IgD-negative memory B cell (primary cell): ENCODE measurements at regions not wholly inside any gene's neighbourhood (a gene's known extent, or its start where the extent isn't known, plus 50 kb on each side); places are given as distances from the start of the nearest gene placed in this dataset.
"Not testable (repeated sequence)": the region's sequence is repeated elsewhere in the genome, so short reads cannot be mapped to it uniquely, and the experiment has no call there.

ENCODE experiments used
- H3K27ac Mint-ChIP-seq, 3 donors: one replicate each; pipeline ENCODE4 v1.8.0; 2020 to 2022; ENCODE audit warnings: mild to moderate bottlenecking in 3 of 3, mixed read lengths in 3 of 3, moderate library complexity in 1 of 3
- H3K27me3 Mint-ChIP-seq: one replicate; pipeline ENCODE4 v1.8.0; 2021; ENCODE audit warnings: mixed read lengths
- H3K36me3 Mint-ChIP-seq: one replicate; pipeline ENCODE4 v1.8.0; 2020; ENCODE audit warnings: mild to moderate bottlenecking, mixed read lengths
- H3K4me1 Mint-ChIP-seq, 3 donors: one replicate each; pipeline ENCODE4 v1.8.0; 2020 to 2022; ENCODE audit warnings: mixed read lengths in 3 of 3, mild to moderate bottlenecking in 1 of 3
- H3K4me3 Mint-ChIP-seq, 4 donors: one replicate each; pipeline ENCODE4 v1.8.0; 2020 to 2022; ENCODE audit warnings: mild to moderate bottlenecking in 4 of 4, mixed read lengths in 4 of 4, moderate library complexity in 3 of 4
- H3K9me3 Mint-ChIP-seq, 3 donors: one replicate each; pipeline ENCODE4 v1.8.0; 2020 to 2021; ENCODE audit warnings: mixed read lengths in 3 of 3, mild to moderate bottlenecking in 1 of 3

DNA sequence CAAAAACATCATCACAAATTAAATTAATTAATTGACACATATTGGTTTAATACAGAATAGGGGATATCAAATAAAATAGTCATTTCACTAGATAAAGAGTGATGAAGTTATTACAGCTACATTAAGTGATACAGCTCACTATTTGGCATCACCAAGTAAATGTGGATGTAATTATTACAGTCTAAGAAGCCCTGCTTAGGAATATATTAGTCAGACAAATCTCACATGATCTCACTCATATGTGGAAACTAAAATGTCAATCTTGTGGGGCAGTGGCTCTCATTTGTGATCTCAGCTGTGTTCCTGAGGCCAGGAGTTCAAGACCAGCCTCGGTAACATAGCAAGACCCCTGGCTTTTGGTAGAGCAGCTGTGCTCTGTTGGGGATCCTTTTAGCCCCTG is 233.4 kb upstream of the RGMB start:
- H3K4me1 Mint-ChIP-seq, result no peaks in the 10 kb centered on the region
- no peak overlapping the region for H3K4me3 Mint-ChIP-seq
- peaks cover 2 to 14% (median 6%) of the 10 kb centered on the region in 3 donors for H3K9me3 Mint-ChIP-seq
- no peaks in the 10 kb centered on the region for H3K27me3 Mint-ChIP-seq
- H3K27ac Mint-ChIP-seq, result no peak overlapping the region
- peaks cover 2% of the 10 kb centered on the region for H3K36me3 Mint-ChIP-seq

DNA sequence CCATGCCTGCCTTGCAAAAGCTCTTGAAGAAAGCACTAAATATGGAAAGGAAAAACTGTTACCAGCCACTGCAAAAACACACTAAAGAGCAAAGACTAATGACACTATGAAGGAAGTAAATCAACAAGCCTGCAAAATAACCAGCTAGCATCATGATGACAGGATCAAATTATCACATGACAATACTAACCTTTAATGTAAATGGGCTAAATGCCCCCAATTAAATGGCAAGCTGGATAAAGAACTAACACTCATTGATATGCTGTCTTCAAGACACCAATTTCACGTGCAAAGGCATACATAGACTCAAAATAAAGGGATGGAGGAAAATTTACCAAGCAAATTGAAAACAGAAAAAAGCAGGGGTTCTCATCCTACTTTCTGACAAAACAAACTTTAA is 231.8 kb upstream of the RGMB start:
- Mint-ChIP-seq H3K27ac (no peak overlapping the region), H3K27me3 (no peaks in the 10 kb centered on the region), H3K4me1 (no peaks in the 10 kb centered on the region), H3K36me3 (peaks cover 2% of the 10 kb centered on the region), H3K9me3 (peaks cover 2 to 14% (median 6%) of the 10 kb centered on the region in 3 donors), H3K4me3 (no peak overlapping the region)

DNA sequence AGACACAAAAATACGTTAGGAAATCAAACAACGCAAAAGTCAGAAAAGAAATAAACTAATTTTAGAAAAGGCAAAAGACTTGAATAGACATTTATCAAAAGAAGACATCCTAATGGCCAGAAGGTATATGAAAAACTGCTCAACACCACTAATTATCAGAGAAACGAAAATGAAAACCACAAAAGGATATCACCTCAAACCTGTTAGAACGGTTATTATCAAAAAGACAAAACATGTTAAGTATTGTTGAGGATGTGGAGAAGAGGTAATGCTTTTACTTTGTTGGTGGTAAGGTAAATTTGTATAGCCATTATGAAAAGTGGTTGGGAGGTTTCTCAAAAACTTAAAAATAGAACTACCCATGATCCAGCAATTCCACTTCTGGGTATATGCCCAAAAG is 230.0 kb upstream of the RGMB start:
- Mint-ChIP-seq H3K36me3 (peaks cover 2% of the 10 kb centered on the region), H3K4me3 (peak overlapping the region in 1 of 4 donors; percentile 2), H3K9me3 (peaks cover 2 to 14% (median 6%) of the 10 kb centered on the region in 3 donors), H3K27me3 (no peaks in the 10 kb centered on the region), H3K27ac (no peak overlapping the region), H3K4me1 (no peaks in the 10 kb centered on the region)

DNA sequence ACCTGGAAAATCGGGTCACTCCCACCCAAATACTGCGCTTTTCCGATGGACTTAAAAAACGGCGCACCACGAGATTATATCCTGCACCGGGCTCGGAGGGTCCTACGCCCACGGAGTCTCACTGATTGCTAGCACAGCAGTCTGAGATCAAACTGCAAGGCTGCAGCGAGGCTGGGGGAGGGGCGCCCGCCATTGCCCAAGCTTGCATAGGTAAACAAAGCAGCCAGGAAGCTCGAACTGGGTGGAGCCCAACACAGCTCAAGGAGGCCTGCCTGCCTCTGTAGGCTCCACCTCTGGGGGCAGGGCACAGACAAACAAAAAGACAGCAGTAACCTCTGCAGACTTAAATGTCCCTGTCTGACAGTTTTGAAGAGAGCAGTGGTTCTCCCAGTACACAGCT is 226.5 kb upstream of the RGMB start:
- not testable (repeated sequence) for H3K9me3 Mint-ChIP-seq, H3K27me3 Mint-ChIP-seq, H3K4me3 Mint-ChIP-seq, H3K27ac Mint-ChIP-seq, H3K4me1 Mint-ChIP-seq, H3K36me3 Mint-ChIP-seq

DNA sequence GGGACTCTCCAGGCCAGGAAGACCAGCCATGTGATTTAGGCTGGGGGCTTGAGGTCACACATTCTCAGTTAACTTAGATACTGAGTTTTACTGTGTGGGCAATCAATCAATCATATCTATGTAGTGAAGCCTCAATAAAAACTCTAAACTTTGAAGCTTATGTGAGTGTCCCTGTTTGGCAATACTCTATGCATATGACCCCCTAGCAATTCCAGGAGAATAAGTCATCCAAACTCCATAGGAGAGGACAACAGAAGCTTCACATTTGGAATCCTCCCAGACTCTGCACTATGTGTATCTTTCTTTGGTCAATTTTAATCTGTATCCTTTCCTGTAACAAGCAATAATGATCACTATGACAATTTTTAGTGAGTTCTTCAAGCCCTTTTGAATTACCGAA is 216.8 kb upstream of the RGMB start:
- Mint-ChIP-seq H3K36me3 (no peaks in the 10 kb centered on the region), H3K27ac (no peak overlapping the region), H3K9me3 (peaks cover 0 to 2% (median 0%) of the 10 kb centered on the region in 3 donors), H3K4me1 (peaks cover 0 to 2% (median 0%) of the 10 kb centered on the region in 3 donors), H3K27me3 (no peaks in the 10 kb centered on the region), H3K4me3 (no peak overlapping the region)

DNA sequence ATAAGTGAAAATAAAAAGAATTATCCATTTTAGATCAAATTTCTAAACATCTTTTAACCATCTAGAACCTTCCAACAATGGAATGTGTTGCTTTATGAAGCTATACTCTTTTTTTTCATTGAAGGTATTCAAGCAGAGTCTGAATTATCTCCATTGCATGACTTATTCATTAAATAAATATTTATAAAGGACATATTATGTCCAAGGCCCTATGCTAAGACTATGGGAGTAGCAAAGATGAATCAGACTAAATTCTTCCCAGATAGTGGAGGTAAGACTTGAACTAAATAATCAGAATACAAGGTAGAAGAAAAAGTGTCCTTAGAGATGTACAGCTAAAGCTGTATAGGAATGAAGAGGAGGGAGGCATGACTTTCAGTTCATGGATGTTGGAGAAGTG is 215.5 kb upstream of the RGMB start:
- Mint-ChIP-seq H3K9me3 (peaks cover 0 to 2% (median 0%) of the 10 kb centered on the region in 3 donors), H3K4me3 (no peak overlapping the region), H3K4me1 (peaks cover 0 to 2% (median 0%) of the 10 kb centered on the region in 3 donors), H3K36me3 (no peaks in the 10 kb centered on the region), H3K27me3 (no peaks in the 10 kb centered on the region), H3K27ac (no peak overlapping the region)

DNA sequence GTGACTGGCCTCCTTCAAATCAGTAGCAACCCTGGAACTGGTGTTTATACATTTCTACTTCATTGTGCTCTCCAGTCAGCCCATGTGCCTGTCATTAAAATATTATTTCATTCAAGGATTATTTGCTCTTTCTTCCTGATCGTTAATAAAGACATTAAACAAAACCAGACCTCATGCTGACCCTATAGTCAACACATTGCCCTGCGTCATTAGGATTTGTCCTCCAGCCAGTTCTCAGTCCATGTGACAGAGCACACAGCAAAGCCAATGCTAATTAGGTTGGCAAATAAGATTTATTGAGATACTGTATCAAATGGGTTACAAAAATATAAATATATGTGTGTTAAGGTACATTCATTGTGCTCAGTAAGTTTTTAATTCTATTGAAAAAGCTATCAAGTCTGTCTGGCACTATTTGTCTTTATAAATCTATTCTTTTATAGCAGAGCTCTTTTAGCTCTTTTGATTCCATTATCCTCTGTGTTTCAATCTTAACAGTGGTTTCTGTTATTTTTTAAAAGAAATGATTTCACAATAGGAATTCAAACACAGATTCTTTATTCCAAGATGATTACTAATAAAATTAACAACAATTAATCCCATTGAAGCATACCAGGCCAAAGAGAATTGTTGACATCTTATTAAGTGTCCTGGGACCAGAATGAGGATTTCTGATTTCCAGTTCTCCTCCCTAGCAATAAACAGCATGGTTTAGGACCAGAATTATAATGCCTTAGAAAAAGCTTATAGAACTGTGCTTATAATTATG is 209.4 kb upstream of the RGMB start:
- Mint-ChIP-seq H3K4me1 (peaks cover 0 to 3% (median 0%) of the 10 kb centered on the region in 3 donors), H3K36me3 (no peaks in the 10 kb centered on the region), H3K27ac (no peak overlapping the region), H3K9me3 (peaks cover 0 to 6% (median 4%) of the 10 kb centered on the region in 3 donors), H3K4me3 (no peak overlapping the region), H3K27me3 (peaks cover 2% of the 10 kb centered on the region)

DNA sequence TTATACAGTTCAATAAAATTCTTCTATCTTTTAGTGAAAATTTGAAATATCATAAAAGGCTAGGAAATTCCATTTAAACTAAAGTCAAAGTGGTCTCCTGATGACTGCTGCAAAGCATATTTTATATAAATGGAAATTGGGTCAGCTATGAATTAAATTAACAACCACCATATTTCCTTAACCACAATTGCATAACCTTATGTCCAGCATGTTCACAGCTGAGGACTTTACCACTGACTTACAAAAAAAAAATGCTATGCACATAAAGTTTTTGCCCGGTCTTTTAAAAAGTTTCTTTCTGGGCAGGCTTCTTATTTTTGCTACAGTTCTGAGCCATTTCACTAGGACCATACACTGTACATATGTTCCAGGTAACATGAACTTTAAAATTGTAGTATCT is 208.6 kb upstream of the RGMB start:
- Mint-ChIP-seq H3K4me3 (no peak overlapping the region), H3K4me1 (peaks cover 0 to 3% (median 0%) of the 10 kb centered on the region in 3 donors), H3K27me3 (peaks cover 2% of the 10 kb centered on the region), H3K9me3 (peaks cover 0 to 6% (median 4%) of the 10 kb centered on the region in 3 donors), H3K27ac (no peak overlapping the region), H3K36me3 (no peaks in the 10 kb centered on the region)

DNA sequence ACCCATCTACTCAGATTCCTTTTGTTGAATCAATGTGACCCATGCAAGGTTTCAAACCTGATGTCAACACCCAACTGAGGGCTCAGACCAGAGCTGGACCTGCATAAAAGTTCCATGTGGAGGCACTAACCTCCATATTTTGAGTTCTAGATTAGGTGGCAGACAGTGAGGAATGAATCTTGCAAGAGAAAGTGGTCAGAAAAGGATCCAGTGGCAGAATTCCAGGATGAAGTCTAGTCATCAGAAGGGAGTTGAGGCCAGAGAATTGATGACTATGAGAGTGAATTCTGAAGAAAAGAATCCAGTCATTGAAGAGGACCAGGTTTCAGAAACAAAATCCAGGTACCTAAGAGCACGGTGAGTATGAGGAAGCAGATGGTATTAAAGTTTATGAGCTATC is 205.1 kb upstream of the RGMB start:
- Mint-ChIP-seq H3K9me3 (peaks cover 0 to 6% (median 4%) of the 10 kb centered on the region in 3 donors), H3K36me3 (no peaks in the 10 kb centered on the region), H3K4me1 (peaks cover 0 to 2% (median 0%) of the 10 kb centered on the region in 3 donors), H3K4me3 (no peak overlapping the region), H3K27ac (no peak overlapping the region), H3K27me3 (peaks cover 2% of the 10 kb centered on the region)

DNA sequence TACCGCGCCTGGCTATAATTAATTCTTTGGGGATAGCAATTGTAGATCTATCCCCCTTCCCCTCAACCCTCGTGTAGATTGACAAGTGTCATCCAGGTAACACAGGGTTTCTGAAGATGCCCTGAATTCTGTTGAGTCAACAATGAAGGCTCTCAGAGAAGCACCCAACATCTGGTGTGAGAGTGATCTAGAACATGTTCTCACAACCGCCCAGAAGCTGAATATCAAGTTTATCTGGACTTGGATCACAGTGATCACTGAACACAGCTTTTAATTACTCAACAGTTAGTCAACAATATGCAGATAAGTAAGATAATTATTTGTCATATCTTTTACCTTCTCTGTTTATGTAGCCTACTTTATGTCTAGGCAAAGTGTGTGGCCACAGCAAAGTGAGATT is 204.2 kb upstream of the RGMB start:
- no peak overlapping the region for H3K27ac Mint-ChIP-seq
- peaks cover 0 to 6% (median 2%) of the 10 kb centered on the region in 3 donors for H3K9me3 Mint-ChIP-seq
- no peak overlapping the region for H3K4me3 Mint-ChIP-seq
- peaks cover 0 to 2% (median 0%) of the 10 kb centered on the region in 3 donors for H3K4me1 Mint-ChIP-seq
- peaks cover 2% of the 10 kb centered on the region for H3K27me3 Mint-ChIP-seq
- no peaks in the 10 kb centered on the region for H3K36me3 Mint-ChIP-seq

DNA sequence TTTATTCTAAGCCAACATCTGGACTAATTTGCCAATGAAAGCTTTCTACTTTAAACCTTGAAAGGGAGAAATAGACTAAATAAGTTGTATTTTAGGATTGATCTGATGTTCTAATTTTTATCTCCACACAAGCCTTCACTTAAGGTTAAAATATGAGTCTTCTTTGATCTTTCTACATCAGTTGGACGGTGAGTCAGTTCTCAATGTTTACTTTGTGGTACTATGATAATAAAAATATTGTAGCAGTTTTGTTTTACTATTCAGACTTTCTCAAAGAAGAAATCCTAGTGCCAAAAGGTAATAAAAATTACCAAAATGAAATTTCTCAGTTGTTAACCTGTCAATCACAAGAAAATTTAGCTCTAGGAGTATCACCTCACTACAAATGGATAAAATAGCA is 203.5 kb upstream of the RGMB start:
- H3K27ac Mint-ChIP-seq, result no peak overlapping the region
- peaks cover 2% of the 10 kb centered on the region for H3K27me3 Mint-ChIP-seq
- H3K4me1 Mint-ChIP-seq, result peaks cover 0 to 2% (median 0%) of the 10 kb centered on the region in 3 donors
- H3K36me3 Mint-ChIP-seq, result no peaks in the 10 kb centered on the region
- H3K9me3 Mint-ChIP-seq, result peaks cover 0 to 6% (median 2%) of the 10 kb centered on the region in 3 donors
- H3K4me3 Mint-ChIP-seq, result no peak overlapping the region

DNA sequence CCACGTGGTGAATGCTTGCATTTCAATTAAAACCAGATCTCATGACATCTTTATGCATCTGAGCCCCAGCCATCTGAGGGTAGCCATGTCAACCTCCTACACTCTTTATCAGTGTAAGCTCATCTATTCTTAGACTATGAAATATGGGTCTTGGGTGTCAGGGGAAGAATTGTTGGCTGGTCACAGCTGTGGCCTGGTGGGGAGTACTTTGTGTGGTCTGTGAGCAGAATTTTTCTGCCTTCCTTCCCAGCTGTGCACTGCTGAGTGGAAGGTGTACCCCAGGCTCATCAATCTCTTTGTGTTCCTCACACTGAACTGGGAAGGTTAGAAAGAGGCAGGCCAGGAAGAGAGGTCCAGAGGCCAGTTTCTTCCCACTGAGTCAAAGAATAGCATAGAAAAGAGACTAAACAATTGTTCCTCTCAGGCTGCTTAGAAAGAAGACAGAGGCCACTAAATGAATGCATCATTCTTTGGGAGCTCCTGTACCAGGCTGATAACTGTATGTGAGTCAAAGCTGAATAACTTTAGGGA is 202.7 kb upstream of the RGMB start:
- no peak overlapping the region for H3K27ac Mint-ChIP-seq
- H3K4me1 Mint-ChIP-seq, result peaks cover 0 to 2% (median 0%) of the 10 kb centered on the region in 3 donors
- H3K9me3 Mint-ChIP-seq, result peaks cover 0 to 6% (median 2%) of the 10 kb centered on the region in 3 donors
- peaks cover 2% of the 10 kb centered on the region for H3K27me3 Mint-ChIP-seq
- no peak overlapping the region for H3K4me3 Mint-ChIP-seq
- H3K36me3 Mint-ChIP-seq, result no peaks in the 10 kb centered on the region

DNA sequence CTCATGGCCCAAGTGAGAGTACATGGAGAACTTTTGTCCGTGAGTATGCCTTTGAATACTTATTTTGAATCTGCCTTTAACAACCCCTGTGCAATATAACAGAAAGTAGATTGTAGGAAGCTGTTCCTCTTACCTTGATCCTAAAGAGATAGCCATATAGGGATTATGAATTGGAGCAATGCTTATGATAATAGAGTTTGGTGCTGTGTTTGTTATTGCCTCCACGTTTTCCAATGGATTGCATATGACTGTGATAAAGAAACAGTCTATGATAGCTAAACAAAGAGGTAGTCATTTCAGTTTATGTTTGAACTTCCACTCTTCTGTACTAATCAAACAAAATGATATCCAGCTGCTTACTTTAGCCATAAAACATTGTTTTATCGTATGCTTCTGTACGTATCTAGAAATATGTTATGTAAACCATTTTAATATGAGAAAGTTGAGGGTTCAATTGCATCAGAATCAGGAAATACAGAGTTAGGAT is 199.6 kb upstream of the RGMB start:
- Mint-ChIP-seq H3K4me3 (no peak overlapping the region), H3K27ac (no peak overlapping the region), H3K27me3 (peaks cover 2% of the 10 kb centered on the region), H3K36me3 (no peaks in the 10 kb centered on the region), H3K9me3 (peaks cover 0 to 2% (median 0%) of the 10 kb centered on the region in 3 donors), H3K4me1 (no peaks in the 10 kb centered on the region)

DNA sequence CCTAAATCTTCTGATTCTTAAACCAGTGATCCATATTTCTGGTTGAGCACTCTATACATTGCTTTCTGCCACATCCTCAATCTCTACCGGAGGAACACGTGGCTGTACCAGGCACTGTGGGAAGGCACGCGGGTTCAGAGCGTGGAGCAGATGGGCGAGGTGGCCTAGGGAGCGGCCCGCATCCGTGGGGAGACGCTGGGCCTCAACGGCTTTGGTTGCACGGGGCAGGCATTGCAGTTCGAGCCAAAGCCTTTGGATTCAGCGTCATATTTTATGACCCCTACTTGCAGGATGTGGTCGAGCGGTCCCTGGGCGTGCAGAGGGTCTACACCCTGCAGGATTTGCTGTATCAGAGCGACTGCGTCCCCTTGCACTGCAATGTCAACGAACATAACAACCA is 197.2 kb upstream of the RGMB start:
- peaks cover 0 to 5% (median 0%) of the 10 kb centered on the region in 3 donors for H3K9me3 Mint-ChIP-seq
- H3K4me1 Mint-ChIP-seq, result no peaks in the 10 kb centered on the region
- H3K27ac Mint-ChIP-seq, result no peak overlapping the region
- no peaks in the 10 kb centered on the region for H3K36me3 Mint-ChIP-seq
- H3K27me3 Mint-ChIP-seq, result peaks cover 2% of the 10 kb centered on the region
- no peak overlapping the region for H3K4me3 Mint-ChIP-seq

DNA sequence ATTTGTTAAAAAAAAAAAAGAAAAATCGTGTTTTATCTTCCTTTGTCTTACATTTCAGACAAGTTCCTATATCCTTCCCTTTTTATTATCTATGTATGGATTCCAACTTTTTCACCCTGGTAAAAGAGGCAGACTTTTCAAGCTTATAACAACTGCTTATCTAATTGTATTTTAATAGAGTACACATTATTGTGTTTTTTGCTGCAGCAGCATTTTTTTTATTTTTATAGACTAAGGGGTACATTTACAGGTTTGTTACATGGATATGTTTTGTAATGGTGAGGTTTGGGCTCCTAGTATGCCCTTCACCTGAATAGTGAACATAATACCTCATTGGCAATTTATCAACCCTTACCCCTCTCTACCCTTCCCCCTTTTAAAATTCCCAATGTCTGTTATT is 195.0 kb upstream of the RGMB start:
- Mint-ChIP-seq H3K4me1 (no peaks in the 10 kb centered on the region), H3K9me3 (peaks cover 0 to 5% (median 0%) of the 10 kb centered on the region in 3 donors), H3K36me3 (no peaks in the 10 kb centered on the region), H3K27ac (no peak overlapping the region), H3K4me3 (no peak overlapping the region), H3K27me3 (peaks cover 2% of the 10 kb centered on the region)
